Kidney (tissue), 13 donors: ENCODE measurements at regions not wholly inside any gene's neighbourhood (a gene's known extent, or its start where the extent isn't known, plus 50 kb on each side); places are given as distances from the start of the nearest gene placed in this dataset.

Experiments used
- DNase-seq, 5 donors: peaks; one replicate each; pipeline ENCODE4 v3.0.0-alpha.2; 2013 to 2020
- FAIRE-seq: peaks from 2 replicates; lab custom pipeline; 2012; peaks lifted over from hg19 to GRCh38; lab: Jason Lieb, UNC
- H3K27ac ChIP-seq, 2 donors: one replicate each; pipeline ENCODE4 v1.7.0; 2013; ENCODE audit warnings: low read depth in 2 of 2, low read length in 2 of 2, inconsistent platforms in 1 of 2
- H3K27me3 ChIP-seq: one replicate; pipeline ENCODE4 v1.7.1; 2013; ENCODE audit warnings: low read length, inconsistent platforms; ENCODE audit not compliant: control insufficient read depth, insufficient read depth
- H3K36me3 ChIP-seq, 3 donors: one replicate each; pipeline versions ENCODE4 v1.7.0 to v1.7.1; 2013; ENCODE audit warnings: low read length in 3 of 3, control low read depth in 1 of 3, inconsistent platforms in 1 of 3; ENCODE audit not compliant: insufficient read depth in 3 of 3, control insufficient read depth in 2 of 3
- H3K4me1 ChIP-seq, 3 donors: one replicate each; pipeline versions ENCODE4 v1.7.0 to v1.7.1; 2013; ENCODE audit warnings: low read length in 3 of 3, inconsistent platforms in 1 of 3, low read depth in 1 of 3; ENCODE audit not compliant: control insufficient read depth in 2 of 3, insufficient read depth in 2 of 3
- H3K4me3 ChIP-seq, 3 donors: one replicate each; pipeline versions ENCODE4 v1.7.0 to v1.8.1; 2013; ENCODE audit warnings: low read length in 3 of 3, control low read depth in 1 of 3, inconsistent platforms in 1 of 3
- H3K9ac ChIP-seq, 3 donors: one replicate each; pipeline versions ENCODE4 v1.7.0 to v1.7.1; 2013; ENCODE audit warnings: low read length in 3 of 3, control low read depth in 1 of 3, inconsistent platforms in 1 of 3
- H3K9me3 ChIP-seq, 3 donors: one replicate each; pipeline versions ENCODE4 v1.7.0 to v1.7.1; 2013; ENCODE audit warnings: low read length in 3 of 3, control low read depth in 1 of 3, inconsistent platforms in 1 of 3; ENCODE audit not compliant: control insufficient read depth in 2 of 3, insufficient read depth in 1 of 3
- intact Hi-C: fragments of 100-400 bp; cut with DNase I; formaldehyde crosslinking; loops from one replicate; pipeline ENCODE4 v1.11.1; 2022
- TF ChIP-seq, protein P1 (sequence below): IDR thresholded peaks from 3 replicates; pipeline ENCODE4 v1.5.1; 2012; ENCODE audit warnings: mild to moderate bottlenecking, moderate library complexity, borderline replicate concordance; ENCODE audit not compliant: insufficient read depth; ENCODE audit errors: extremely low read depth
- donor health status: control.
- donor health status: control.
- donor health status: control.
- donor health status: control.
- donor health status: control.
- donor health status: DM: yes; HTN: yes; CAD: no.
- donor health status: Normal renal cell carcinoma (clear cell type).

DNA sequence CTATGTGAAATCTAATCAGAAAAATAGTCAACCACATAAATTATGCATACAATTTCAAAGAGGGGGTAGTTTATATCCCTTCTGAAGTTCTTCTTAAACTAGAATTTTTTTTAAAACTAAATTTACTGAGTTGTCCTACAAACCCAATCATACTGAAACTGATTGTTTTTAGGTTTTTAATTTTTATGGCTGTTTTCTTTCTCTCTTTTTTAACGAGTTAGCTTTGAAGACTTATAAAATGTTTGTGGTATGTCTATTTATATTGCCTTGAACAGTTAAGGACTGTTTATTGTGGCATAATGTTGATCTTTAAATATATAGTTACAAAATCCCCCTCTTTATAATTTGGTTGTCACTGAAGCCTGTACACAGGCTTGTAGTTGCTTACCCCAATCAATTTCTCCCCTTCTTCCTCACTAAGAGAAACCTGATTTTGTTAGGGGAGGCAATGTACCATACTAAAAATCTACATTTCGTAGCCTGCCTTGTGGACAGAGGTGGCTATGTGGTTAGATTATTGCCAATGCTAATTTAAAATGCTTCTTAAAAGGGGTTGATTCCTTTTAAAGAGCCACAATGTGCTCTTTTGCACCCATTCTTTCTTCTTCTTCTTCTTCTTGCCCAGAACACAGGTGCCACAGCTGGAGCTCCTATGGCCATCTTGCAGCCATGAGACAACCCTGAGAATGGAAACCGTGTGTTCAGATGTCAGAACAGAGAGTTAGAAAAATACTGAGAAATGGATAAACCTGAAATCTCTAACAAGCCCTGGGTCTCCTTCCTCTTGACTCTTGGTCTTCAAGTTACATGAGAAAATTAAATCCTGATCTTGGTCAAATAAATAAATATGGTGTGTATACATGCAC, 102.7 kb upstream of the ZNF827 start:
- Histone ChIP-seq H3K36me3 (no peaks in the 10 kb centered on the region), H3K4me1 (no peaks in the 10 kb centered on the region), H3K27ac (no peak overlapping the region), H3K4me3 (no peak overlapping the region), H3K27me3 (no peaks in the 10 kb centered on the region), H3K9me3 (no peaks in the 10 kb centered on the region), H3K9ac (no peak overlapping the region)
- FAIRE-seq (no peak), DNase-seq (no peak)
- intact Hi-C loops = no loop called here
- TF ChIP-seq, protein P1, sequence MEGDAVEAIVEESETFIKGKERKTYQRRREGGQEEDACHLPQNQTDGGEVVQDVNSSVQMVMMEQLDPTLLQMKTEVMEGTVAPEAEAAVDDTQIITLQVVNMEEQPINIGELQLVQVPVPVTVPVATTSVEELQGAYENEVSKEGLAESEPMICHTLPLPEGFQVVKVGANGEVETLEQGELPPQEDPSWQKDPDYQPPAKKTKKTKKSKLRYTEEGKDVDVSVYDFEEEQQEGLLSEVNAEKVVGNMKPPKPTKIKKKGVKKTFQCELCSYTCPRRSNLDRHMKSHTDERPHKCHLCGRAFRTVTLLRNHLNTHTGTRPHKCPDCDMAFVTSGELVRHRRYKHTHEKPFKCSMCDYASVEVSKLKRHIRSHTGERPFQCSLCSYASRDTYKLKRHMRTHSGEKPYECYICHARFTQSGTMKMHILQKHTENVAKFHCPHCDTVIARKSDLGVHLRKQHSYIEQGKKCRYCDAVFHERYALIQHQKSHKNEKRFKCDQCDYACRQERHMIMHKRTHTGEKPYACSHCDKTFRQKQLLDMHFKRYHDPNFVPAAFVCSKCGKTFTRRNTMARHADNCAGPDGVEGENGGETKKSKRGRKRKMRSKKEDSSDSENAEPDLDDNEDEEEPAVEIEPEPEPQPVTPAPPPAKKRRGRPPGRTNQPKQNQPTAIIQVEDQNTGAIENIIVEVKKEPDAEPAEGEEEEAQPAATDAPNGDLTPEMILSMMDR = no peak

DNA sequence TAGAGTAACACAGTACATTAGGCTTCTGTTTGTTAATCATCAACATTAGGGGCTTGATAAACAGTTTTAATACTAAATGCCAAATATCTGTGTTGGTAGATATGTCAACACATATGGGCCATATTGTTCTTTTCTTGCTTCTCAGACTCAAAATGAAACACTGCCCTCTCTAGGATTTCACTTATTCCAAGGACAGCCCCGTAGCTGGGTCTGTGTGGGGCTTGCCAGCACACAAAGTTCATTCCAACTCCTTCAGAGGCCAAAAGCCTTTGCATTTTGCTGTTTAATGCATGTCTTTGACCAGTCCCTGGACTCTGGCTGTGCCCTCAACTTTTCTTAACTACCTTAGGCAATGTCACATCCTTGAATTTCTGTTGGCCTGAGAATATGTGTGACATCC, 102.0 kb upstream of the ZNF827 start:
- intact Hi-C loops = no loop called here
- no peak for FAIRE-seq

DNA sequence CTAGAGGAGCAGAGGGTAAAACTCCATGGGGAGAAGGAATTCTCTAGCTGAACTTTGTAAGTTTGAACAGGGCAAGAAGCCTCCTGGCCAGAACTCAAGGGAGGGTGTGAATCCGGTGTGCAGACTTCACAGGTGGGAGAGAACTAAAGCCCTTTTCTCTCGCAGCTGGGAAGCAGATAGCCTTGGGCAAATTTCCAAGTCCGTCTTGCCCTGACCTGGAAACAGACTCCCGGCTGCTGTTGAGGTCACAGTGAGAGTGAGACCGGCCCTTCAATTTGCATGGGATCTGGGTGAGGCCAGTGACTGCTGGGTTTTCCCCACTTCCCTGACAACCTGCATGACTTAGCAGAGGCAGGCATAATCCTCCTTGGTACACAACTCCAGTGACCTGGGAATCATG, 94.5 kb upstream of the ZNF827 start:
- TF ChIP-seq, protein P1 = no peak
- Histone ChIP-seq H3K9ac (no peak overlapping the region), H3K27ac (no peak overlapping the region), H3K4me1 (peaks cover 0 to 4% (median 2%) of the 10 kb centered on the region in 3 donors), H3K36me3 (no peaks in the 10 kb centered on the region), H3K4me3 (no peak overlapping the region), H3K27me3 (no peaks in the 10 kb centered on the region), H3K9me3 (no peaks in the 10 kb centered on the region)
- DNase-seq (peak in 3 of 5 donors; percentile 9 to 36 (median 26)), FAIRE-seq (no peak)
- intact Hi-C loops = no loop called here

More for the DNA sequence above, 102.0 kb upstream of the ZNF827 start:
- no peaks in the 10 kb centered on the region for H3K36me3 ChIP-seq
- no peaks in the 10 kb centered on the region for H3K27me3 ChIP-seq
- peak in 2 of 5 donors; percentile 13 to 16 for DNase-seq
- H3K9me3 ChIP-seq = no peaks in the 10 kb centered on the region
- H3K4me3 ChIP-seq = no peak overlapping the region
- no peaks in the 10 kb centered on the region for H3K4me1 ChIP-seq
- no peak overlapping the region for H3K9ac ChIP-seq
- no peak overlapping the region for H3K27ac ChIP-seq
- TF ChIP-seq, protein P1 = no peak
